Duodenal mucosa (tissue), 2 donors: ENCODE measurements at regions not wholly inside any gene's neighbourhood (a gene's known extent, or its start where the extent isn't known, plus 50 kb on each side); places are given as distances from the start of the nearest gene placed in this dataset.

Experiments used
- H3K27ac ChIP-seq: one replicate; pipeline ENCODE4 v1.7.0; 2013; ENCODE audit warnings: low read depth, low read length
- H3K27me3 ChIP-seq, 2 donors: one replicate each; pipeline ENCODE4 v1.7.0; 2013; ENCODE audit warnings: low read length in 2 of 2, control low read depth in 1 of 2; ENCODE audit not compliant: insufficient read depth in 2 of 2, control insufficient read depth in 1 of 2
- H3K36me3 ChIP-seq, 2 donors: one replicate each; pipeline ENCODE4 v1.7.0; 2013; ENCODE audit warnings: low read length in 2 of 2, control low read depth in 1 of 2; ENCODE audit not compliant: insufficient read depth in 2 of 2, control insufficient read depth in 1 of 2
- H3K4me1 ChIP-seq, 2 donors: one replicate each; pipeline ENCODE4 v1.7.0; 2013; ENCODE audit warnings: low read length in 2 of 2, control low read depth in 1 of 2; ENCODE audit not compliant: insufficient read depth in 2 of 2, control insufficient read depth in 1 of 2
- H3K4me3 ChIP-seq, 2 donors: one replicate each; pipeline ENCODE4 v1.7.0; 2013; ENCODE audit warnings: low read length in 2 of 2, low read depth in 1 of 2
- H3K9ac ChIP-seq, 2 donors: one replicate each; pipeline ENCODE4 v1.7.0; 2013; ENCODE audit warnings: low read length in 2 of 2, low read depth in 1 of 2
- H3K9me3 ChIP-seq, 2 donors: one replicate each; pipeline ENCODE4 v1.7.0; 2013; ENCODE audit warnings: low read length in 2 of 2, control low read depth in 1 of 2; ENCODE audit not compliant: control insufficient read depth in 1 of 2

DNA sequence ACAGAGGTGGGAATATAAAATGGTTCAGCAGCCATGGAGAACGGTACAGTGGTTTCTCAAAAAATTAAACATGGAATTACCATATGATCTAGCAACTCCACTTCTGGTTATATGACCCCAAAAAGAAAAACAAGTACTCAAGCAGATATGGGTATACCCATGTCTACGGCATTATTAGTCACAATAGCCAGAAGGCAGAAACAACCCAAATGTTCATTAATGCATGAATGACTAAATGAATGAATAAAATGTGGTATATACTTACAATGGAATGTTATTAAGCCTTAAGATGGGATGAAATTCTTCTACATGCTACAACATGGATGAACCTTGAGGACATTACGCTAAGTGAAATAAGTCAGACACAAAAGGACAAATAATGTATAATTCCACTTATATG lies 141.3 kb upstream of the FOXN2 start:
- H3K36me3 ChIP-seq, result no peaks in the 10 kb centered on the region
- no peak overlapping the region for H3K27ac ChIP-seq
- no peak overlapping the region for H3K9ac ChIP-seq
- H3K4me1 ChIP-seq, result no peaks in the 10 kb centered on the region
- no peaks in the 10 kb centered on the region for H3K27me3 ChIP-seq
- H3K4me3 ChIP-seq, result no peak overlapping the region
- H3K9me3 ChIP-seq, result no peaks in the 10 kb centered on the region

GRCh38 chr2:48174503-48174902 lies 140.0 kb upstream of the FOXN2 start:
- Histone ChIP-seq H3K36me3 (no peaks in the 10 kb centered on the region), H3K4me3 (no peak overlapping the region), H3K9ac (no peak overlapping the region), H3K27ac (no peak overlapping the region), H3K9me3 (no peaks in the 10 kb centered on the region), H3K27me3 (no peaks in the 10 kb centered on the region), H3K4me1 (no peaks in the 10 kb centered on the region)

- Histone ChIP-seq H3K4me1 (no peaks in the 10 kb centered on the region), H3K9ac (no peak overlapping the region), H3K9me3 (no peaks in the 10 kb centered on the region), H3K27ac (no peak overlapping the region), H3K4me3 (no peak overlapping the region), H3K27me3 (no peaks in the 10 kb centered on the region), H3K36me3 (no peaks in the 10 kb centered on the region)
These were observed 139.2 kb upstream of the FOXN2 start for GRCh38 chr2:48175254-48175653.

- H3K9ac ChIP-seq, result no peak overlapping the region
- no peaks in the 10 kb centered on the region for H3K27me3 ChIP-seq
- H3K4me1 ChIP-seq, result no peaks in the 10 kb centered on the region
- no peaks in the 10 kb centered on the region for H3K36me3 ChIP-seq
- no peak overlapping the region for H3K4me3 ChIP-seq
- no peak overlapping the region for H3K27ac ChIP-seq
- no peaks in the 10 kb centered on the region for H3K9me3 ChIP-seq
These were observed 138.8 kb upstream of the FOXN2 start for GRCh38 chr2:48175656-48176055.

DNA sequence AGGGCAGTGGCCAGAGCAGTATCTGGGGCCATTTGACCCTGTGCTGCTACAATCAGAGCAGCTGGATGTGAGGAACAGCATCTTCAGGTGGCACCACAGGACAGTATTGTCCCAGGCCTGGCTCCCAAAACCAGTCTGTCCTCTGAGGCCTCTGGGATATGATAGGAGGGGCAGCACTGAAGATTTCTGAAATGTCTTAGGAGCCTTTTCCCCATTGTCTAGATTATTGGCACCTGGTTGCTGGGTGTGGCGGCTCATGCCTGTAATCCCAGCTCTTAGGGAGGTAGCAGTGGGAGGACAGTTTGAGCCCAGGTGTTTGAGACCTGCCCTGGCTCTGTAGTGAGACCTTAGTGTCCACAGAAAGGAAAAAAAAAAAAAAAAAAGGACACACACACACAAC lies 137.6 kb upstream of the FOXN2 start:
- Histone ChIP-seq H3K36me3 (no peaks in the 10 kb centered on the region), H3K27me3 (no peaks in the 10 kb centered on the region), H3K27ac (no peak overlapping the region), H3K9me3 (no peaks in the 10 kb centered on the region), H3K4me1 (no peaks in the 10 kb centered on the region), H3K4me3 (no peak overlapping the region), H3K9ac (no peak overlapping the region)

GRCh38 chr2:48178611-48179010 lies 135.9 kb upstream of the FOXN2 start:
- Histone ChIP-seq H3K4me3 (no peak overlapping the region), H3K27me3 (no peaks in the 10 kb centered on the region), H3K27ac (no peak overlapping the region)

DNA sequence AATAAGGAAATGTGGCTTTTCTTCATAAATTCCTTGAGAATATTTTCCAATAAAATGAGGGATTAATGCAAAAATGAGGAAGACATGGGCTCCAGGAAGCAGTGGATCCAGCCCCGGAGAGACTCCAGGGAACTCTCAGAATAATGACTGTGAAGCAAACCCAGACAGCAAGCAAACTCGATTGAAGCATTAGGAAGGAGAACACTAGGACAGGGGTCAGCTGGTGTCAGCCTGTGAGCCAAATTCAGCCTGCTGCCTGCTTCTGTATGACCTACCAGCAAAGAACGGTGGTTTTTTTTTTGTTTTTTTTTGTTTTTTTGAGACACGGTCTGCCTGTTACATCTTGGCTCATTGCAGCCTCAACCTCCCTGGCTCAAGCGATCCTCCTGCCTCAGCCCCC lies 133.9 kb upstream of the FOXN2 start:
- no peak overlapping the region for H3K4me3 ChIP-seq
- no peak overlapping the region for H3K27ac ChIP-seq
- H3K9me3 ChIP-seq, result no peaks in the 10 kb centered on the region
- no peaks in the 10 kb centered on the region for H3K36me3 ChIP-seq
- H3K27me3 ChIP-seq, result no peaks in the 10 kb centered on the region
- H3K9ac ChIP-seq, result no peak overlapping the region
- no peaks in the 10 kb centered on the region for H3K4me1 ChIP-seq

More at GRCh38 chr2:48178611-48179010, 135.9 kb upstream of the FOXN2 start:
- Histone ChIP-seq H3K4me1 (no peaks in the 10 kb centered on the region), H3K9me3 (no peaks in the 10 kb centered on the region), H3K9ac (no peak overlapping the region), H3K36me3 (no peaks in the 10 kb centered on the region)

- no peaks in the 10 kb centered on the region for H3K36me3 ChIP-seq
- no peak overlapping the region for H3K27ac ChIP-seq
- no peak overlapping the region for H3K9ac ChIP-seq
- H3K27me3 ChIP-seq, result no peaks in the 10 kb centered on the region
- H3K4me1 ChIP-seq, result no peaks in the 10 kb centered on the region
- H3K4me3 ChIP-seq, result no peak overlapping the region
- no peaks in the 10 kb centered on the region for H3K9me3 ChIP-seq
These were observed 131.2 kb upstream of the FOXN2 start for GRCh38 chr2:48183276-48183675.

DNA sequence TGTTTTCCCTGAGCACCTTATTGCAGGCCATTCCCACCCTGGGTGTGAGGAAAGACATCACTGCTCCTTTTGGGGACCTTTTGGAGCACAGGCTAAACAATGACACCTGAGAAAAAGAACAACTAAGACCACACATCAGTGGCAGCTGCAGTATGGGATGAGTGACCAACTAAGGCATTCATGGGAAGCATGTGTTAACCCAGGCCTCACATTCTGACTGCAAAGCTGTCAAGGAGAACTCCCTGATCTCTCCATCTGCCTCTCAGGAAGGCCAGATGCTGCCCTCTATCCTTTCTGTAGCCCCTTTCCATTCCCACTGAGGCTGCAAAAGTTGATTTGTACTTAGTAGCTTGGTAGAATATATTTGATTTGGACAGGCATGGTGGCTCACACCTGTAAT lies 130.5 kb upstream of the FOXN2 start:
- no peaks in the 10 kb centered on the region for H3K36me3 ChIP-seq
- H3K27ac ChIP-seq, result no peak overlapping the region
- no peak overlapping the region for H3K4me3 ChIP-seq
- no peak overlapping the region for H3K9ac ChIP-seq
- H3K4me1 ChIP-seq, result no peaks in the 10 kb centered on the region
- H3K27me3 ChIP-seq, result no peaks in the 10 kb centered on the region
- no peaks in the 10 kb centered on the region for H3K9me3 ChIP-seq

DNA sequence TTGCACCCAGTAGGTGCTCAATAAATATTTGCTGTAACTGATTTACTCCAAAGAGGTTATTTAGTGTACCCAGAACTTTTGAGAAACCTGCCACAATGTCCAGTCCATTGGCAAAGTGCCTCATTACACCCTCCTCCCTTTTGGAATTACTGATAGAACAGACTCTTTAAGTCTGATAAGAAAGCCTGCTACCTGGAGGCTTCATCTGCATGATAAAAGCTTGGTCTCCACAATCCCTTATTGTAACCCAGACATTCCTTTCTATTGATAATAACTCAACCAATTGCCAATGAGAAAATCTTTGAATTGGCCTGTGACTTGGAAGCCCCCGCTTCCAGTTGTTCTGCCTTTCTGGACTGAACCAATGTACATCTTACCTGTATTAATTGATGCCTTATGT lies 127.0 kb upstream of the FOXN2 start:
- H3K27me3 ChIP-seq, result no peaks in the 10 kb centered on the region
- H3K4me1 ChIP-seq, result no peaks in the 10 kb centered on the region
- H3K36me3 ChIP-seq, result no peaks in the 10 kb centered on the region
- H3K4me3 ChIP-seq, result no peak overlapping the region
- H3K9me3 ChIP-seq, result no peaks in the 10 kb centered on the region
- H3K27ac ChIP-seq, result no peak overlapping the region
- H3K9ac ChIP-seq, result no peak overlapping the region

- Histone ChIP-seq H3K4me1 (no peaks in the 10 kb centered on the region), H3K9me3 (no peaks in the 10 kb centered on the region), H3K27ac (no peak overlapping the region), H3K4me3 (no peak overlapping the region), H3K27me3 (no peaks in the 10 kb centered on the region), H3K9ac (no peak overlapping the region), H3K36me3 (no peaks in the 10 kb centered on the region)
These were observed 124.8 kb upstream of the FOXN2 start for GRCh38 chr2:48189552-48190228.
